HCT116 (cell line): ENCODE measurements at regions not wholly inside any gene's neighbourhood (a gene's known extent, or its start where the extent isn't known, plus 50 kb on each side); places are given as distances from the start of the nearest gene placed in this dataset.

Source experiments
- ATAC-seq: fragments of 200-7000 bp; cut with Tn5 transposase; 2 replicates; pipeline ENCODE4 v1.9.1; 2020; ENCODE audit warnings: mild to moderate bottlenecking, moderate library complexity
- BruUV-seq: library from RNA; stranded (reverse); fragments of 400-500 nt; replicated peaks from 2 replicates; lab custom pipeline; 2021; lab: Mats Ljungman, UMichigan
- CTCF ChIA-PET: fragments of 300-600 bp; sonication (Branson Sonifier 250); formaldehyde crosslinking; loops from one replicate; lab custom pipeline; 2021; ENCODE audit warnings: antibody characterized with exemption; lab: Charles Lee
- POLR2A ChIA-PET: fragments of 300-600, 350-600 bp; sonication (Branson Sonifier 250); formaldehyde crosslinking; loops from one replicate; lab custom pipeline; 2021; ENCODE audit warnings: antibody characterized with exemption; lab: Charles Lee
- RAD21 ChIA-PET, 2 experiments: fragments of 300-600 bp; sonication (Branson Sonifier 250); formaldehyde crosslinking; loops; one replicate each; lab custom pipeline; 2023; ENCODE audit warnings: low total read pairs in 2 of 2; ENCODE audit not compliant: uncharacterized antibody in 2 of 2, unreplicated experiment in 2 of 2, low non-redundant PET in 1 of 2; lab: Charles Lee
- DNase-seq: peaks from one replicate; pipeline ENCODE4 v3.0.0-alpha.2; 2010; ENCODE audit warnings: low read depth, low spot score
- H2AFZ ChIP-seq: fragments of 200-600 bp; shearing (Covaris generic), sonication (generic); 2 replicates; pipeline ENCODE4 v1.6.1; 2017; ENCODE audit warnings: low read depth, mixed run types, mixed read lengths, antibody characterized with exemption, low read length; ENCODE audit not compliant: poor library complexity, severe bottlenecking
- H3K27ac ChIP-seq: 2 replicates; pipeline ENCODE4 v1.5.1; 2012; ENCODE audit warnings: low read depth, low read length
- H3K27me3 ChIP-seq: fragments of 200-600 bp; sonication (generic); 2 replicates; pipeline ENCODE4 v1.6.1; 2016; ENCODE audit warnings: mixed run types, low read length, mixed read lengths; ENCODE audit not compliant: insufficient read depth
- H3K36me3 ChIP-seq, 2 experiments: fragments of 200-500 bp in 1 of 2; fragments of 200-600 bp in 1 of 2; sonication (Bioruptor generic) in 1 of 2; sonication (generic) in 1 of 2; 2 replicates each; pipeline versions ENCODE4 v1.5.1 to v1.6.1; 2014 to 2016; ENCODE audit warnings: low read length in 2 of 2, inconsistent platforms in 1 of 2, mixed read lengths in 1 of 2, mixed run types in 1 of 2; ENCODE audit not compliant: insufficient read depth in 2 of 2, control insufficient read depth in 1 of 2
- H3K4me1 ChIP-seq, 2 experiments: fragments of 200-600 bp in 1 of 2; sonication (generic) in 1 of 2; 2 replicates each; pipeline versions ENCODE4 v1.5.1 to v1.6.1; 2012 to 2017; ENCODE audit warnings: low read length in 2 of 2, inconsistent platforms in 1 of 2, mild to moderate bottlenecking in 1 of 2, mixed read lengths in 1 of 2, mixed run types in 1 of 2, moderate library complexity in 1 of 2; ENCODE audit not compliant: insufficient read depth in 2 of 2, control insufficient read depth in 1 of 2
- H3K4me2 ChIP-seq: fragments of 200-600 bp; sonication (generic); 2 replicates; pipeline ENCODE4 v1.6.1; 2017; ENCODE audit warnings: mixed run types, low read length, mixed read lengths
- H3K4me3 ChIP-seq, 2 experiments: fragments of 200-600 bp in 1 of 2; sonication (generic) in 1 of 2; replicated peaks in 1 of 2; 2 replicates each; pipeline ENCODE4 v1.5.1; 2011 to 2016; ENCODE audit warnings: low read length in 2 of 2, control low read depth in 1 of 2, low read depth in 1 of 2, mild to moderate bottlenecking in 1 of 2, mixed read lengths in 1 of 2, mixed run types in 1 of 2
- H3K79me2 ChIP-seq: fragments of 200-600 bp; sonication (generic); 2 replicates; pipeline ENCODE4 v1.6.1; 2017; ENCODE audit warnings: mild to moderate bottlenecking, mixed run types, low read length, moderate library complexity, mixed read lengths; ENCODE audit not compliant: insufficient read depth
- H3K9ac ChIP-seq: fragments of 200-600 bp; sonication (generic); 2 replicates; pipeline ENCODE4 v1.6.1; 2016; ENCODE audit warnings: low read length, mixed read lengths
- H3K9me2 ChIP-seq: fragments of 200-600 bp; sonication (generic), shearing (Covaris generic); 2 replicates; pipeline ENCODE4 v1.6.1; 2017; ENCODE audit warnings: mixed run types, mild to moderate bottlenecking, moderate library complexity; ENCODE audit not compliant: insufficient read depth
- H3K9me3 ChIP-seq, 2 experiments: fragments of 200-500 bp in 1 of 2; fragments of 200-600 bp in 1 of 2; sonication (Bioruptor generic) in 1 of 2; sonication (generic) in 1 of 2; 2 replicates each; pipeline ENCODE4 v1.6.1; 2014 to 2017; ENCODE audit warnings: low read length in 2 of 2, mixed read lengths in 2 of 2, inconsistent platforms in 1 of 2, low read depth in 1 of 2, mild to moderate bottlenecking in 1 of 2, mixed run types in 1 of 2, moderate library complexity in 1 of 2; ENCODE audit not compliant: control insufficient read depth in 1 of 2, insufficient read depth in 1 of 2
- H4K20me1 ChIP-seq: fragments of 200-600 bp; sonication (generic), shearing (Covaris generic); 2 replicates; pipeline ENCODE4 v1.6.1; 2017; ENCODE audit warnings: mixed run types, mild to moderate bottlenecking, moderate library complexity; ENCODE audit not compliant: insufficient read depth
- CBX3 ChIP-seq: IDR thresholded peaks from 2 replicates; pipeline ENCODE4 v1.6.1; 2012; ENCODE audit warnings: low read depth
- CTCF ChIP-seq, 3 experiments: fragments of 200-600 bp in 1 of 3; sonication (generic) in 1 of 3; IDR thresholded peaks in 2 of 3; conservative IDR thresholded peaks in 1 of 3; 2 replicates each; pipeline ENCODE4 v1.5.1; 2012 to 2017; ENCODE audit warnings: low read depth in 2 of 3, low read length in 2 of 3, antibody characterized with exemption in 1 of 3, borderline replicate concordance in 1 of 3, control low read depth in 1 of 3, mild to moderate bottlenecking in 1 of 3, mixed read lengths in 1 of 3, mixed run types in 1 of 3, moderate library complexity in 1 of 3; ENCODE audit not compliant: insufficient read depth in 1 of 3
- EZH2 ChIP-seq: fragments of 200-600 bp; sonication (generic); IDR thresholded peaks from 2 replicates; pipeline ENCODE4 v1.6.1; 2017; ENCODE audit warnings: antibody characterized with exemption, mixed run types
- EZH2phosphoT487 ChIP-seq: fragments of 200-600 bp; IDR thresholded peaks from 2 replicates; pipeline ENCODE4 v1.6.1; 2018; ENCODE audit warnings: antibody characterized with exemption, borderline replicate concordance
- FOSL1 ChIP-seq: IDR thresholded peaks from 2 replicates; pipeline ENCODE4 v1.6.1; 2012; ENCODE audit warnings: low read depth
- JUND ChIP-seq: IDR thresholded peaks from 2 replicates; pipeline ENCODE4 v1.6.1; 2012
- MAX ChIP-seq: IDR thresholded peaks from 2 replicates; pipeline ENCODE4 v1.6.1; 2012
- POLR2AphosphoS5 ChIP-seq: IDR thresholded peaks from 2 replicates; pipeline ENCODE4 v1.6.1; 2011; ENCODE audit warnings: mild to moderate bottlenecking, low read depth, low read length, moderate library complexity
- RAD21 ChIP-seq: IDR thresholded peaks from 2 replicates; pipeline ENCODE4 v1.6.1; 2012; ENCODE audit warnings: low read depth, mild to moderate bottlenecking
- SIN3A ChIP-seq: IDR thresholded peaks from 2 replicates; pipeline ENCODE4 v1.6.1; 2012; ENCODE audit warnings: low read depth
- SRF ChIP-seq: IDR thresholded peaks from 2 replicates; pipeline ENCODE4 v1.6.1; 2012; ENCODE audit warnings: low read depth
- YY1 ChIP-seq: IDR thresholded peaks from 2 replicates; pipeline ENCODE4 v1.6.1; 2011; ENCODE audit warnings: low read length, low read depth, moderate library complexity, mild to moderate bottlenecking; ENCODE audit not compliant: insufficient replicate concordance; ENCODE audit errors: extremely low read depth
- intact Hi-C: fragments of 100-400 bp; cut with micrococcal nuclease; formaldehyde crosslinking; loops from 2 replicates; pipeline ENCODE4 v1.10.0; 2022

DNA sequence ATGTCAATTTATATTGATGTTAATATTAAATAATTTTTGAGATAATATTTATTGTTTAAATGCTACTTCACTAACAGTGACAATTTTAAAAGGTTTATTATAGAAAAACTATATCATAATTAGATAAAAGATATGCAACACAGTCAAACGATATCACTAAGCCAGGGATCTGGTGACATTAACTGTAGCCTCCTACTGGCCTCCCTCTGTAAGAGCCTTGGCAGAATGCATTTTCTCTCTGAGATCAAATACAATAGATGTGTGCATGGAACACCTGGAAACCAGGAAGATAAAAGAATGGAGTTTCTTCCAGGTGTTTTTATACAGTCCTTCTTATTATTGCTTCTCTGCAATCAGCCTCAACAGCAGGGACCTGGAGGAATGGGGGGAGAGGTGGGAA, 1762.1 kb downstream of the BRINP3 start:
- H3K27ac ChIP-seq = no peak overlapping the region
- peak; percentile 22 for DNase-seq
- no peaks in the 10 kb centered on the region for H3K9me3 ChIP-seq
- H3K27me3 ChIP-seq = no peaks in the 10 kb centered on the region
- no peak for TF ChIP-seq FOSL1
- TF ChIP-seq CBX3 = 0 out of 2 replicates have a peak, but pooled peaks have one; percentile 31
- TF ChIP-seq POLR2AphosphoS5 = no peak
- no peak for TF ChIP-seq EZH2phosphoT487
- no peak for TF ChIP-seq YY1
- peak; percentile 18 to 59 (median 48); a peak in 4 of 6 replicates for TF ChIP-seq CTCF (IDR thresholded peaks at IDR 0.05 in 2 of 3, conservative IDR thresholded peaks at IDR 0.05 in 1 of 3; ENCODE audit: borderline replicate concordance in 1 of 3, insufficient read depth in 1 of 3, low read depth in 2 of 3, low read length in 2 of 3)
- no peak for TF ChIP-seq SIN3A
- TF ChIP-seq SRF = no peak
- TF ChIP-seq RAD21 = peak; percentile 37
- TF ChIP-seq, all 23 proteins: peak for 3
- peak; percentile 85 for ATAC-seq
- no TSS peak for BruUV-seq
- H3K9ac ChIP-seq = no peak overlapping the region
- no peaks in the 10 kb centered on the region for H3K36me3 ChIP-seq
- intact Hi-C loops = no loop called here
- H4K20me1 ChIP-seq = no peaks in the 10 kb centered on the region
- H3K4me2 ChIP-seq = no peak overlapping the region
- POLR2A ChIA-PET = no interaction called here
- H3K79me2 ChIP-seq = no peaks in the 10 kb centered on the region
- no peaks in the 10 kb centered on the region for H3K9me2 ChIP-seq
- no peaks in the 10 kb centered on the region for H3K4me1 ChIP-seq
- RAD21 ChIA-PET = no interaction called here
- H3K4me3 ChIP-seq = no peak overlapping the region
- CTCF ChIA-PET = no interaction called here
- peak overlapping the region; percentile 91 for H2AFZ ChIP-seq

DNA sequence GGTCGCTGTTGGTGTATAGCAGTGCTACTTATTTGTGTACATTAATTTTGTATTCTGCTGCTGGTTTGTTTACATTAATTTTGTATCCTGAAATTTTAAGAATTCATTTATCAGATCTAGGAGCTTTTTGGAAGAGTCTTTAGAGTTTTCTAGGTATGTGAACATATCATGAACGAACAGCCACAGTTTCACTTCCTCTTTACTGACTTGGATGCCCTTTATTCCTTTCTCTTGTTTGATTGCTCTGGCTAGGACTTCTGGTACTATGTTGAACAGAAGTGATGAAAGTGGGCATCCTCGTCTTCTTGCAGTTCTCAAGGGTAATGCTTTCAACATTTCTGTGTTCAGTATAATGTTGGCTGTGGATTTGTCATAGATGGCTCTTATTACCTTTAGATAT, 1757.9 kb downstream of the BRINP3 start:
- Histone ChIP-seq H3K36me3 (no peaks in the 10 kb centered on the region), H3K4me3 (no peak overlapping the region), H3K79me2 (no peaks in the 10 kb centered on the region), H3K27me3 (no peaks in the 10 kb centered on the region), H3K9me2 (no peaks in the 10 kb centered on the region), H3K4me1 (no peaks in the 10 kb centered on the region), H3K27ac (no peak overlapping the region), H2AFZ (no peak overlapping the region), H3K9me3 (no peaks in the 10 kb centered on the region), H3K9ac (no peak overlapping the region), H3K4me2 (no peak overlapping the region), H4K20me1 (no peaks in the 10 kb centered on the region)
- intact Hi-C loops = no loop called here
- POLR2A ChIA-PET = no interaction called here
- DNase-seq (no peak), ATAC-seq (no peak)
- RAD21 ChIA-PET = no interaction called here
- TF ChIP-seq MAX (no peak), EZH2 (no peak), JUND (no peak), SRF (no peak), YY1 (no peak), FOSL1 (no peak)
- CTCF ChIA-PET = no interaction called here
- no TSS peak for BruUV-seq
